ENCODE measurements at regions not wholly inside any gene's neighbourhood (a gene's known extent, or its start where the extent isn't known, plus 50 kb on each side); places are given as distances from the start of the nearest gene placed in this dataset.
A peak's percentile ranks its signal among the peaks of the same experiment; 100 is the strongest.

DNA sequence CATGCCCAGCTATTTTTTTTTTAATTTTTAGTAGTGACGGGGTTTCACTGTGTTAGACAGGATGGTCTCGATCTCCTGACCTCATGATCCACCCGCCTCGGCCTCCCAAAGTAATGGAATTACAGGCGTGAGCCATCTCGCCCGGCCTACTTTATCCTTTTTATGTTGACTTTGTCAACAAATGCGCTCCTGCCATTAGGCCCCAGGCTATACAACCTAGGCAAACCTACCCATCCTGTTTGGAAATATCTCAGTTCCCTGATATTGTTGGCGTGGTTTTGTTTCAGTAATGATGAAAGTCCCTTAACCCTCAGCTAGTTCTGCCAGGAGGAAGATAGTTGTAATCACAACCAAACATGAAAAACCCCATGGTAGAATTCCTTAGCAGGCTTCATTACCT, 249.4 kb upstream of the SOX11 start:
- no peaks in the 10 kb centered on the region for H3K27me3 ChIP-seq (replicated peaks)
- H3K36me3 ChIP-seq (replicated peaks): no peaks in the 10 kb centered on the region
- no peak for DNase-seq
- TF ChIP-seq, protein P1, sequence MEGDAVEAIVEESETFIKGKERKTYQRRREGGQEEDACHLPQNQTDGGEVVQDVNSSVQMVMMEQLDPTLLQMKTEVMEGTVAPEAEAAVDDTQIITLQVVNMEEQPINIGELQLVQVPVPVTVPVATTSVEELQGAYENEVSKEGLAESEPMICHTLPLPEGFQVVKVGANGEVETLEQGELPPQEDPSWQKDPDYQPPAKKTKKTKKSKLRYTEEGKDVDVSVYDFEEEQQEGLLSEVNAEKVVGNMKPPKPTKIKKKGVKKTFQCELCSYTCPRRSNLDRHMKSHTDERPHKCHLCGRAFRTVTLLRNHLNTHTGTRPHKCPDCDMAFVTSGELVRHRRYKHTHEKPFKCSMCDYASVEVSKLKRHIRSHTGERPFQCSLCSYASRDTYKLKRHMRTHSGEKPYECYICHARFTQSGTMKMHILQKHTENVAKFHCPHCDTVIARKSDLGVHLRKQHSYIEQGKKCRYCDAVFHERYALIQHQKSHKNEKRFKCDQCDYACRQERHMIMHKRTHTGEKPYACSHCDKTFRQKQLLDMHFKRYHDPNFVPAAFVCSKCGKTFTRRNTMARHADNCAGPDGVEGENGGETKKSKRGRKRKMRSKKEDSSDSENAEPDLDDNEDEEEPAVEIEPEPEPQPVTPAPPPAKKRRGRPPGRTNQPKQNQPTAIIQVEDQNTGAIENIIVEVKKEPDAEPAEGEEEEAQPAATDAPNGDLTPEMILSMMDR (IDR thresholded peaks at IDR 0.05; ENCODE audit: low read depth, low read length, missing control alignments): no peak
- in situ Hi-C loops (cut with HindIII; ENCODE audit: low pct_ligation_motif_present, low sequenced_read_pairs): no loop called here
- H3K4me3 ChIP-seq (ENCODE audit: low read depth, low read length): no peak overlapping the region
- H3K27ac ChIP-seq: no peak overlapping the region

DNA sequence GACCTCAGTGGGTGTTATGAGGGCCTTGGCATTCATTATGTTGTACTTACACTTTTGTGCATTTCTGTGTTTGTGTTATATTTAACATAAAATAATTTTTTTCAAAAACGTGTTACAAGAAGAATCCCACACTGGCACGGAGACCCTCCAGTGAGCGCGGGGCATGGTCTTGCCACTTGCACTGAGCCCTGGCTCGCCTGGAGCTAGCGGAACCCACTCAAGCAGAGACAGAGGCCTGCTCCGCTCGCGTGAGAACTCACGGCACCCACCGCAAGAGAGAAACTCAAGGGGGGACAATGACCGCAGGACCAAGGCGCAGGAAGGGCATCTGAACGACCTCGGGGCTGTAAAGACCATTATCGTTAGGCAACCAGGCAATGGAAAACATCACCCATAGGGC, 248.0 kb upstream of the SOX11 start:
- TF ChIP-seq, protein P1 (IDR thresholded peaks at IDR 0.05; ENCODE audit: low read depth, low read length, missing control alignments): no peak
- H3K27me3 ChIP-seq (replicated peaks): no peaks in the 10 kb centered on the region
- H3K27ac ChIP-seq: no peak overlapping the region
- no peak overlapping the region for H3K4me3 ChIP-seq (ENCODE audit: low read depth, low read length)
- DNase-seq: no peak
- in situ Hi-C loops (cut with HindIII; ENCODE audit: low pct_ligation_motif_present, low sequenced_read_pairs): no loop called here
- no peaks in the 10 kb centered on the region for H3K36me3 ChIP-seq (replicated peaks)

DNA sequence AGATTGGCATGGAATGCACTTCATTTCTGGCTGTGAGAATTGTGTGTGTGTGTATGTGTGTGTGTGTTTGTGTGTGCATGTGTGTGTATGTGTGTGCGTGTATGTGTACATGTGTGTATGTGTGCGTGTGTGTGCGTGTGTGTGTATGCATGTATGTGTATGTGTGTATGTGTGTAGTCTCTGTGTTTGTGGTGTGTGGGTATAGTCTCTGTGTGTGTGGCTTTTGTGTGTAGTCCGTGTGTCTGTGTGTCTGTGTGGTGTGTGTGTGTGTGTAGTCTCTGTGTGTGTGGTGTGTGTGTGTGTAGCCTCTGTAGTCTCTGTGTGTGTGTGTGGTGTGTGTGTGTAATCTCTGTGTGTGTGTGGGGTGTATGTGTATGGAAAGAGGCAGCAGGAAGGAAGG, 247.3 kb upstream of the SOX11 start:
- H3K27ac ChIP-seq: no peak overlapping the region
- in situ Hi-C loops (cut with HindIII; ENCODE audit: low pct_ligation_motif_present, low sequenced_read_pairs): no loop called here
- no peak overlapping the region for H3K4me3 ChIP-seq (ENCODE audit: low read depth, low read length)
- H3K27me3 ChIP-seq (replicated peaks): no peaks in the 10 kb centered on the region
- no peaks in the 10 kb centered on the region for H3K36me3 ChIP-seq (replicated peaks)
- DNase-seq: no peak
- TF ChIP-seq, protein P1 (IDR thresholded peaks at IDR 0.05; ENCODE audit: low read depth, low read length, missing control alignments): no peak

DNA sequence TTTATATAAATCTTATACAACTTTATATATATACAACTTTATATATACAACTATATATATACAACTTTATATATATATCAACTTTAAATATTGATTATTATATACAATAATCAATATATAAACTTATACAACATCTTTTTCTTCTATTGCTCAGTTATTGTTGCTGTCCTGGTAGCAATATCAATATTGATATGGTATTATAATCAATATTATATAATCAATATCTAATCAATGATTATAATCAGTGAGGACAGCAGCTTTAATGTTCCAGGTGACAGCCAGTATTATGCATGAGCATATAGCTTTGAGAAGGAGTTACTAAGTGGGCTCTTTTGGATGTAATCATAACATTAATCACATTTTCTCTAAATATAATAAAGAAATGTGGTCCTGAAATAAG, 242.3 kb upstream of the SOX11 start:
- no peaks in the 10 kb centered on the region for H3K36me3 ChIP-seq (replicated peaks)
- H3K27me3 ChIP-seq (replicated peaks): no peaks in the 10 kb centered on the region
- H3K4me3 ChIP-seq (ENCODE audit: low read depth, low read length): no peak overlapping the region
- no peak overlapping the region for H3K27ac ChIP-seq
- TF ChIP-seq, protein P1 (IDR thresholded peaks at IDR 0.05; ENCODE audit: low read depth, low read length, missing control alignments): no peak
- DNase-seq: no peak
- in situ Hi-C loops (cut with HindIII; ENCODE audit: low pct_ligation_motif_present, low sequenced_read_pairs): no loop called here

DNA sequence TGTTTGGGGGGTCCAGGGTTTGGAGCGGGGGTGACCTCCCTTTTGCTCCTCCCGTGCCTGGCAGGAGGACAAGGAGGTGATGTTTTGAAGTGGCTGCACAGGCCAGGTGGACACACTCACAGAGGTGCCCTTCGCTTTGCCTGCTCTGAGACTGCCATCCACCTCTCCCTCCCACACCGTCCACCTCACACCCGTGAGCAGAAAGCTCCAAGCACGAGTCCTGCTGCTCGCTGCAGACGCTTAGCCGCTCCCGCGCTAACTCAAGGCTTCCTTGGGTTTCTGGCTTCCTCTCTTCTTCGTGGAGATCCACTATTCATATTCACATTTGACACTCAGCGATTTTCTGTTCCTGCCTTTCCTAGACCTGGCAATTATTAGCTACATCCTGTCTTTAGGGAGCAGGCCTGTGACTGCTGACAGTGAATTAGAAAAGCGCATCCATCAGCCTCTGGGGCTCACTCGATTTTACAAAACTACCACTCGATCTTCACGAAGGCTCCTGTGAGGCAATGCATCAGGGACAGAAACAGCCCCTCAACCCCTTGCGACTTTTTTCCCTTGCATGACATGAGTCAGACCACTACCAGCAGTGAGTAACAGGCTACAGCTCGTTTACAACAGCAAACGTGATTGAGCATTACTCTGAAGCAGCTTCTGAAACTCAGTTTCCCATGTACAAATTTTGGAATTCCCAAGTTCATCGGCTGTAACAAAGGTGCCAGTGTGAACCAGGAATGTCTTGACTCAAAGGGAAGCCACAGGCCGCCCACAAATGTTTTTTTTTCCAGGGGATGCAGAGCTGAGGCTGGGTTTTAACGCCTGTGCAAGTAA, 238.7 kb upstream of the SOX11 start:
- H3K36me3 ChIP-seq (replicated peaks): no peaks in the 10 kb centered on the region
- H3K27ac ChIP-seq: peak overlapping the region; percentile 35
- TF ChIP-seq, protein P1 (IDR thresholded peaks at IDR 0.05; ENCODE audit: low read depth, low read length, missing control alignments): no peak
- H3K27me3 ChIP-seq (replicated peaks): no peaks in the 10 kb centered on the region
- H3K4me3 ChIP-seq (ENCODE audit: low read depth, low read length): peak overlapping the region; percentile 17
- peak; percentile 80 for DNase-seq
- in situ Hi-C loops (cut with HindIII; ENCODE audit: low pct_ligation_motif_present, low sequenced_read_pairs): no loop called here

DNA sequence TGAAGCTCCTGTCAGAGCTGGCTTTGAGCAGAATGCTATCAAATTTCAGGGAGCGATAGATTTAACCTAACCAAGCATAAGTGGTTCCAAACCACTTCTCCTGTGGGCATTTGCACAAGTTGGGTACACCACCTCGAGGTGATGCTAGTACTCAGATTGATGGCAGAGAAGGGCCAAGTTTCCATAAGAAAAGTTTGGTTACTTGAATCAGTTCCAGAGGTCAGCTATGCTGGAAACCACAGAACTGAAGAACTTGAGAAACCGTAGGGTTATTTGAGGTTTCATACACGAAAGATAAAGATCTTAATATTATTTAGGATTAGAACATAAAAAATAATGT, 238.2 kb upstream of the SOX11 start:
- TF ChIP-seq, protein P1 (IDR thresholded peaks at IDR 0.05; ENCODE audit: low read depth, low read length, missing control alignments): no peak
- H3K4me3 ChIP-seq (ENCODE audit: low read depth, low read length): no peak overlapping the region
- H3K27ac ChIP-seq: peak overlapping the region; percentile 15
- no peaks in the 10 kb centered on the region for H3K36me3 ChIP-seq (replicated peaks)
- in situ Hi-C loops (cut with HindIII; ENCODE audit: low pct_ligation_motif_present, low sequenced_read_pairs): no loop called here
- no peak for DNase-seq
- H3K27me3 ChIP-seq (replicated peaks): no peaks in the 10 kb centered on the region
